ENCODE measurements at regions not wholly inside any gene's neighbourhood (a gene's known extent, or its start where the extent isn't known, plus 50 kb on each side); places are given as distances from the start of the nearest gene placed in this dataset.

DNA sequence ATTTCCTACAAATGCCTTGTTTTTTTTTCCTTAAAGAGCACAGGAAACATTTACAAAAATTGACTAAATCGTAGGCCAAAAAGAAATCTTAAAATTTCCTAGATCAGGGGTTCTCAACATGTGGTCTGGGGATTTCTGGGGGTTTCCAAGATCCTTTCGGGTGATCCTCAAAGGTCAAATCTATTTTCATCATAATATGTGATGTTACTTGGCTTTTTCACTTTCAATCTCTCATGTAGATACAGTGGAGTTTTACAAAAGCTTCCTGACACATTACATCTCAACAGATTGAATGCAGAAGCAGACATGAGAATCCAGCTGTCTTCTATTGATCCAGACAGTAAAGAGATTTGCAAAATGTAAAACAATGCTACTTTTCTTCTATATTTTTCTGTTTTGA, 497.3 kb downstream of the INHBA start:
- TF ChIP-seq POLR2A (IDR thresholded peaks at IDR 0.05): no peak
- TF ChIP-seq, protein P1, sequence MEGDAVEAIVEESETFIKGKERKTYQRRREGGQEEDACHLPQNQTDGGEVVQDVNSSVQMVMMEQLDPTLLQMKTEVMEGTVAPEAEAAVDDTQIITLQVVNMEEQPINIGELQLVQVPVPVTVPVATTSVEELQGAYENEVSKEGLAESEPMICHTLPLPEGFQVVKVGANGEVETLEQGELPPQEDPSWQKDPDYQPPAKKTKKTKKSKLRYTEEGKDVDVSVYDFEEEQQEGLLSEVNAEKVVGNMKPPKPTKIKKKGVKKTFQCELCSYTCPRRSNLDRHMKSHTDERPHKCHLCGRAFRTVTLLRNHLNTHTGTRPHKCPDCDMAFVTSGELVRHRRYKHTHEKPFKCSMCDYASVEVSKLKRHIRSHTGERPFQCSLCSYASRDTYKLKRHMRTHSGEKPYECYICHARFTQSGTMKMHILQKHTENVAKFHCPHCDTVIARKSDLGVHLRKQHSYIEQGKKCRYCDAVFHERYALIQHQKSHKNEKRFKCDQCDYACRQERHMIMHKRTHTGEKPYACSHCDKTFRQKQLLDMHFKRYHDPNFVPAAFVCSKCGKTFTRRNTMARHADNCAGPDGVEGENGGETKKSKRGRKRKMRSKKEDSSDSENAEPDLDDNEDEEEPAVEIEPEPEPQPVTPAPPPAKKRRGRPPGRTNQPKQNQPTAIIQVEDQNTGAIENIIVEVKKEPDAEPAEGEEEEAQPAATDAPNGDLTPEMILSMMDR (IDR thresholded peaks at IDR 0.05): no peak
